GM19468 (cell line): ENCODE measurements at regions not wholly inside any gene's neighbourhood (a gene's known extent, or its start where the extent isn't known, plus 50 kb on each side); places are given as distances from the start of the nearest gene placed in this dataset.
"Not testable (repeated sequence)": the region's sequence is repeated elsewhere in the genome, so short reads cannot be mapped to it uniquely, and the experiment has no call there.

Source experiments
- ATAC-seq: cut with Tn5 transposase; IDR thresholded peaks from one replicate; pipeline ENCODE4 v1.9.1; 2021; ENCODE audit warnings: mild to moderate bottlenecking, moderate library complexity, moderate number of reproducible peaks; ENCODE audit not compliant: unreplicated experiment; ENCODE audit errors: extremely low read depth

GRCh38 chr10:25797888-25798429, 136.1 kb upstream of the MYO3A start:
- ATAC-seq: no peak

GRCh38 chr10:25804505-25804904, 129.5 kb upstream of the MYO3A start:
- ATAC-seq: no peak

GRCh38 chr10:25805986-25806385, 128.0 kb upstream of the MYO3A start:
- no peak for ATAC-seq

DNA sequence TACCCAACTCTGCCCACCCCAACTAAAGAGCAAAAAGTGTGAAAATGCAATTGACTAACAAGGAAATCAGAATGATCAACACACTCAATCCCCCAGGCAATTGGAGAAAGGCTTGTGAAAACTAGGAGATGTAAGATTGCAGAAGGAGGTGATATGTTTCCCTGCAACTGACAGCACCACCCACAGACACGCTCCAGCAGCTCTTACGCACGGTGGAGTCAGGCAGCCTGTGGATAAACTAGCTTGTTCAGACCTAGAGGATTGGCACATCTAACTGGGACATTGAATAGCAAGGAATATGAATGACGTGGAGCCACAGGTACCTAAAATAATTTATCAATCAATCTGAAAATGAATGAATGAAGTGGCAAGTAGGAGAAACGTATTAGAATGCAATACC, 125.7 kb upstream of the MYO3A start:
- no peak for ATAC-seq

DNA sequence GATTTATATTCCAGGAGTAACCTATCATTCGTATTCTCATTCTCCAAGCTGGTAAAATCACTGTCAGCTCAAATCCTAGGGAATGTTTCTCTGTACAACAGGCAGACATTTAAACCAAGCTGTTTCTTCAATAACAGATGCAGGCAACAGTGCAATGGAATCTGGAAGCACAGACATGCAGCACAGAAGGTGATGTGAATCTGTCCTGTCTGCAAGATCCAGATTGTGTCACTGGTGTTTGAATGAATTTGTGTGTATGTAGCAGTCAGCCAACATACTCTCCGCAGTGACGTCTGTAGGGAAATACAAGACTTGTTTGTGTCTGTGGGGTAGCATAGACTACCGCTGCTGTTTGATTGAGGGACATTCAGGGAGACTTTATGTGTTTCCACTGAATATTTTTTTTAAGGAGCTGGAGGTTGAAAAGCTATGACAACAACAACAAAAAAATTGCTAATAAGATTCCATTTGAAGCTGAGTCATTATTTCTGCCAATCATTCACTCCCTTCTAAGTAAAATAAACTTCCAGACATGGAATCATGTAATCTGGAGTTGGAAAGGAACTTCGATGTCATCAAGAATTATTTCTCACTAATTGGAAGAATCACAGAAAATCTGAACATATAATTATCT, 122.9 kb upstream of the MYO3A start:
- no peak for ATAC-seq

DNA sequence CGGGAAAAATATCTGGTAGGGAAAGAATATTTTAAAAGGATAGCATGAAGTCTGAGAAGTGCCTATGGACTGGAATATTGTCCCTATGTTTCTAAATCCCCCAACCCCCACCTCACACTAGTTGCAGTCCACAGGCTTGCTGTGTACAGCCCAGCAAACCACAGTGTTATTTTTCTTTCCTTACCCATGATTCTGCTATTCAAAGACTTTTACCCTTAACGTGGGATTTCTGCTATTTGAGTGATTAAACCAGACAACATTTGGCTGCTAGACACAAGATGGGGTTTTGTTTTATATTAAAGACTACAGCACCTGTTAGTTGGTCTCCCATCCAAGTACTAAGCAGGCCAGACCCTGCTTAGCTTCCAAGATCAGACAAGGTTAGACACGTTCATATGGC, 120.5 kb upstream of the MYO3A start:
- no peak for ATAC-seq

GRCh38 chr10:25815236-25815635, 118.8 kb upstream of the MYO3A start:
- no peak for ATAC-seq

DNA sequence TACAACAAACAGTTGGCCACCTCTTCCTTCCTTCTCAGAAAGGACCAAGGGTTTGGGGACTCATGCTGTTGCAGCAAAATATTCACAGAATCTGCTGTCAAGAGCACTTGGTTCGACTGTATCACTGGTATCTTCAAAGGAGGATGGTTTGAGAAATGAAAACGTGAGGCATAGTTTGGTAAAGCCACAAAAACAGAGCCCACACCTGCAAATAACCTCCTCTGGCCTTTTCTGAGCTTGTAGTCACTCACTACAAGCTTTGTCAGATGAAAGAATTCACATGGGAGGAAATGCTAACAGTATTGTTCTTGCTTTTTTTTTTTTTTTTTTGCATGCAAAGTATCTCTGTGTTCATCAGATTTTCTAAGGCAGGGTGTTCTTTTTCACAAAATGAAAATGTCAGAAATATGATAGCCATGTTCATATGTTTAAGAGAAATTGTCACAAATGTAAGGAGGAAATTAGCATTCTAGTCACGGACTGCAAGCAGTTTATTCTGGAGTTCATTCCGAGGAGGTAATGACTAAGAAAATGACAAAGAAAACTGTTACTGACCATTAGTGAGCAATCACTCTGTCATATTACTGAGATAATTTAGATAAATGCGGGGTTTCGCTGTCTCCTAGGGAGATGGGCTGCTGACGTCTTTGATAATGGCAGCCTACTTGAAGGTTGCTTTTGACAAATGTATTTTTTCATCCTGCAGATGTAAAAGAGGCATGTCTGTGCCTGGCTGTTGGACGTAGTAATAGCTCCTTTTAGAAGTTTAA, 117.8 kb upstream of the MYO3A start:
- no peak for ATAC-seq

- ATAC-seq: no peak
Measured at GRCh38 chr10:25817200-25817599, 116.8 kb upstream of the MYO3A start.

- ATAC-seq: no peak
Measured at GRCh38 chr10:25818751-25819150, 115.3 kb upstream of the MYO3A start.

GRCh38 chr10:25820472-25820871, 113.6 kb upstream of the MYO3A start:
- ATAC-seq: no peak

DNA sequence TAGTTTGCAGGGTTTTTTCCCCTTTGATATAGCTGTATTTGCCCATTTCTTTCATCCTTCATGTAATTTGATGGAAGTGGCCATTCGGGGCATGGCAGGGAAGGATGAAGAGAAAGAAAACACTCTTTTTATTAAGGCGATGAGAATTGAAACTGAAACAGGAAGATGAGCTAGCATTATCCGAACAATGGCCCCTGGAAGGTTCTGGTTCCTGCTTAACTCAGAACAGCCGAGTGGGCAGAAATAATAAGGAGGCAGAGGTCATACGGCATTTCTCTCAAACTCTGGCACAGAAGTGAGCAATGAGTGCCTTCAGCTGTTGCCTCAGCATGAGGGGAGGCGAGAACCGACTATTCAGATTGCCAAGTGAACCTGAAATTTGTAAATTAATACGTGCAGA, 113.2 kb upstream of the MYO3A start:
- no peak for ATAC-seq

DNA sequence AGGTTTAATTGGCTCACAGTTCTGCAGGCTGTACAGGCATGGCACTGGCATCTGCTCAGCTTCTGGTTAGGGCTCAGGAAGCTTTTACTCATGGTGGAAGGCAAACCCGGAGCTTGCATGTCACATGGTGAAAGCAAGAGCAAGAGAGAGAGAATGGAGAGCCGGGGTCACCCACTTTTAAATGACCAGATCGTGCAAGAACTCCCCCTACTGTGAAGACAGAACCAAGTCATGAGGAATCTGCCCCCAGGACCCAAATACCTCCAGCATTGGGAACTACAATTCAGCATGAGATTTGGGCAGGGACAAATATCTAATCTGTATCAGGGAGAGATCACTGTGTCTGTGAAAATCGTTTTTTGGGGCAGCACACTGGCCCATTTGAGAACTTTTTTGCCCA, 110.0 kb upstream of the MYO3A start:
- ATAC-seq: no peak

GRCh38 chr10:25828475-25828874, 105.6 kb upstream of the MYO3A start:
- no peak for ATAC-seq

DNA sequence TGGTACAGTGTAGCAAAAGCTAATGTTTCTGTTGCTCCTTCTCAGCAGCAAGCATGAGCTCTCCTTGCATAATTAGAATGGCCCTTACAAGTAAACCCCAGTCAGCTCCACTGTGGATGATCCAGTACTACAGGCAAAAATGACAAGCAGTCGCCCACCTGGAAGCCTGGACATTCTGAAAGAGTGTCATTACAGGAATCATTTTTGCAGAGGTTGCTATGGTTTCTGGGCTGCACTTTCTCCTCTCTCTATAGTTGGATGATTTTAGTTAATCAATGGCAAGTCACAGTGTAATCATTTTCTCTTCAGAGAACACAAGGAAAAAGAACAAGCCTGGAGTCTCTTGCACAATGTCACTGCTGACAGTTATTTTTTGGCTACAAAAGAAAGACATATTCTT, 102.9 kb upstream of the MYO3A start:
- ATAC-seq: no peak

- ATAC-seq: no peak
Measured at GRCh38 chr10:25839683-25840082, 94.3 kb upstream of the MYO3A start.

GRCh38 chr10:25840875-25841274, 93.2 kb upstream of the MYO3A start:
- not testable (repeated sequence) for ATAC-seq

DNA sequence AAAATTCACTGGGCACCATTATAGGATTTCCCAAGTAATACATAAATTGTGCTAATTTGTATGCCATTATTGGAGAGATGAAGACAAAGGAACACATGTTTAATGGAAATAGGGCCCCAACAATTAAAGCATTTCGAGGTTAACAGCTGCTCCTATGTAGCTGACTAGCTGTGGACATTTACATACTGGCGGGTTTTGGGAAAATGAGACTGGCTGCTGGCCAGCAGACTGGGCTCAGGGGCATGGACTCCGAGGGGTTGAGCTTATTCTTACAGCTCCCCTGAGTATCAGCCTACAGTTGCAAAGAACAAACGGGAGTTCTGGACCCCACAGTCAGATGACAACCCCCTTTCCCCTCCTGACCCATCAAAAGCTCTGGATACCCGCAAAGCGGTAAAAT, 91.9 kb upstream of the MYO3A start:
- no peak for ATAC-seq

DNA sequence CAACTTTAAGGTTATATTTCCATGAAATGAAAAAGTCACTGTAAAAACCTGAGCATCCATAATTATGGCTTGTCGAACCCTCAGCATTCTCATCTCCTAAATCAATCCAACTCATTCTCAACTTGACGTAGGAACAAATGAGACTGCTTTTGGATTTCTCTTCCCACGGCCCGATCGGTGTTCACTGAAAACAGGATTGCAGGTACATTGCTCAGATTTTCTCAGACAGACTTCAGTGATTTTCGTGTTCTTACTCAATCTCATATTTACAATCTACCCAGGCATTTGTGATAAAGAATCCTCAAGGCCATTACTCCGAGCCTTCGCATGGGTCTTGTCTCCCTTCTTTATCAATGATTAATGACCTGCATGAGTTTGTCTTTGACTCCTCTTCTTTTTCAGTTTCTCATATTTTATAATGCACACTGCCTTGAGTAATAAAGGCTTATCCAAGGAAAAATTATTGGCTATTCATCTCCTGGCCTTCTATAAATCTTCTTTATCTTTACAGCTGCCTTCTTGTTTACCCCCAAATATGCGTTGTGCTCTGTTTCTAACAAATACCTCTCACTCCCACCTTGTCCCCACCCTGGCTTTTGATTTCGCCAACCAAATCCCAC, 90.4 kb upstream of the MYO3A start:
- ATAC-seq: no peak

DNA sequence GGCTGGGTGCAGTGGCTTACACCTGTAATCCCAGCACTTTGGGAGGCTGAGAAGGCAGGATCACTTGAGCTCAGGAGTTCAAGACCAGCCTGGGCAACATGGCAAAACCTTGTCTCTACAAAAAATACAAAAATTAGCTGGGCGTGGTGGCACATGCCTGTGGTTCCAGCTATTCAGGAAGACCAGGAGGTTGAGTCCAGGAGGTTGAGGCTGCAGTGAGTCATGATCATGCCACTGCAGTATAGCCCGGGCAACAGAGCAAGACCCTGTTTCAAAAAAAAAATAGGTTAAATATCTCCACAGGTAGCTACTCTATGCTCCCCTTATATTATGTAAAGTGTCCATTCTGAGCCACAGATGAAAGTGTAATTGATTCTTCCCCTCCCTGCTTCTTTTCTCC, 89.3 kb upstream of the MYO3A start:
- not testable (repeated sequence) for ATAC-seq

DNA sequence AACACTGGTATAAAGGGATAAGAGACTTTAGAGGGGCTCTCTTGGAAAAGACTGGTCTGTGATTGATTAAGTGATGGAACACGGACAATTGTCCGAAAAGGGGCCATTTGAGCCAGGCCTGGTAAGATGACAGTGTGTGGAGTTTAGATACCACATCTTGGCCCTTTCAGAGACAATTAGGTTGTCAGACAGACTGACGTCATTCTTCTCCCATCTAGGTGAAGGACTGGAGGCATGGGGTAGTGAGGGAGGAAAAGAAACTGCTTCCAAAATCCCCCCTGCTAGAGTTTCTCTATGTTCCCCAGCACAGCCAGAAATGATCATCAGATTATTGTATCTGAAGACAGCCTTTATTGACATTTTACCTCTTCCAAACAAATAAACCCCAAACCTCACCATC, 84.8 kb upstream of the MYO3A start:
- ATAC-seq: no peak
